Right hindlimb (tissue), 1 donor: ENCODE measurements at regions not wholly inside any gene's neighbourhood (a gene's known extent, or its start where the extent isn't known, plus 50 kb on each side); places are given as distances from the start of the nearest gene placed in this dataset.
A peak's percentile ranks its signal among the peaks of the same experiment; 100 is the strongest.

ENCODE experiments used
- DNase-seq: peaks from one replicate; pipeline ENCODE4 v3.0.0-alpha.2; 2018

- DNase-seq: no peak
Measured at GRCh38 chr3:170780471-170780870, 89.5 kb downstream of the RPL22L1 start.

DNA sequence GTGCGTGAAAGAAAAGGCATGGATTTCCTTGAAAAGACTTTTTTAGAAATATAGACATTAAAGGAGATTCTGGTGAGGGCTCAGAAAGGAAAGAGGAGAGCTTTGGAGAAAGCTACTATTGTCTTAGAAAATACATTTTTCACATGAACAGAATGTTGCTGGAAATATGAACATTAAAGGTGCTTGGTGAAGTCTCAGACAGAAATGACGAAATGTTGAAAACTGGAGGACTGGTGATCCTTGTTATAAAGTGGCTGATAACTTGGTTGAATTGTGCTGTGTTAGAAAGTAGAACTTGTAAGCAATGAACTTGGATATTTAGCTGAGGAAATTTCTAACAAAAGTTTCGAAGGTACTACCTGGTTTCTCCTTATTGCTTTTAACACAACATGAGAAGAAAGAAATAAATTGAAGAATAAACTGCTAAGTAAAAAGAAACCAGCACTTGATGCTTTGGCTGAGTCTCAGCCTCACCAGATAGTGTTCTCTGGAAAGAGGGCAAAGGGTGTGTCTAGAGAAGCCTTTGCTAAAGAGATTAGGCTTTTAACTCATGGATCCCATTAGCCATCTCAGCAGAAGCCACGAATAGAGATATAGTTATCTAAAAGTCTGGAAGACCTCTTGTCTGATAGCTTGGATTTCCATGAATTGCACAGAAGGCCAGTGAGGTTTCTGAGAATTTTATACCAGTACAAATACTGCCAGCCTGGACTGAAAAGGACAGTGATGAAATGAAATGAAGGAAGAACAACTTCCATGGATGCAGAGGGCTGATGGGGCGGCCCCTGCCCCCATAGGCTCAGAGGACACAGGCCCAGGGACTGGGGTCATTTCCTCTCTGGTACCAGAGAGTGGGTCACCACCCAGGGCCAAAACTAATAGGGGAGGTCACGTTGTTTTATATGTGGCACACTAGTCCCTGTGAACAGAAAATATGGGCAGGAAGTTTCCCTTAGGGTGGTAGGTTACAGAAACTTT lies 91.5 kb downstream of the RPL22L1 start:
- no peak for DNase-seq

- no peak for DNase-seq
Measured at GRCh38 chr3:170777564-170777926, 92.5 kb downstream of the RPL22L1 start.

DNA sequence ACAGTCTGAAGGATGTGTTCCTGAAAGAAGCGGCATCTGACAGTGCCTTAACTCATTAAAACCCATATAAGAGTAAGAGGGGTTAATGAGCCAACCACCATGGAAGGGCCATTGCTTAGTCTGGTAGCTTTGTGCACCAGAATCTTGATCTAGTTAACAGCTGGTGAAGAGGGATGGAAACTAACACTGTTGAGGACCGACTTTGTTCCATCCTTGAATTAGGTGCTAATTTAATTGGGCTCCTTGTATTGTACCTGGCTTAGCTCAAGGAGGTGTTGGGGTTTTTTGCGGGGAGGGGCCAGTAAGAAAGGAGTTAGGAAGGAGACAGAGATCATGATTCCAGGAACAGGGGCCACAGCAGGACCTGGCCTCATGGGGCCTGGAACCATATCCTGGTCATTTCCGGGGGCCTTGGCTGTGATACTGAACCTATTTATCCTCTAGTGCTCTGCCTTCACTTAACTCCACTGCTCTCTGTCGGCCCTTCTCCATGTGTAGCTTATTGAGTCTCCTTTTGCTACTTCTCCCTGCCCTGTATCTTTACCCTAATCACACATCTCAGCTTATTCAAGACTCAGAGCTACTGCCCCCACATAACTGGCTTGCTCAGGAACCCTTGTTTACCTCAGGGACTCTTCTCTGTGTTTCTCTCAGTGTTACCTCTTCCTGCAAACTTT lies 93.0 kb downstream of the RPL22L1 start:
- DNase-seq: no peak

GRCh38 chr3:170773682-170774425 lies 96.1 kb downstream of the RPL22L1 start:
- no peak for DNase-seq

- no peak for DNase-seq
Measured at GRCh38 chr3:170772175-170772574, 97.8 kb downstream of the RPL22L1 start.

DNA sequence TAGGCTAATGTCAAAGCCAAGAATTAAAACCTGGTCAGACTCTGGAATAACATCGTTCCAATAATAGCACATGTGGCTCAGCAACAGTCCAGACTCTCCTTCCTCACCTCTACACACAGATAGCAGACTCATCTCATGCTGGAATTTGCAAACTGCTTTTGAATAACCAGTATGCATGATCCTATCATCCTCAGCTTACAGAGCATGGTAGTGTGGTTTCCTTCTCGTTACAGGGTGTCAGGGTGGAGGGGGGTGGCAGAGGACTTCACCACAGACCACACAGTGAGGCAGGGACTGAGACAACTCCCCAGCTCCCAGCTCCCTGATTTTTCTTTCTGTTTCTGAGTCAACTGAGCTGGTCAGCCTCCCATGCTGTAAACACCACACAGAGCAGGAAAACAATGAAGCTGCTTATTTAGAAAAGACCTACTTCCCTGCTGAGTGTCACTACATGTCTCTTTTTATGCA lies 101.6 kb downstream of the RPL22L1 start:
- peak; percentile 20 for DNase-seq

GRCh38 chr3:170767576-170767941 lies 102.4 kb downstream of the RPL22L1 start:
- DNase-seq: no peak

- DNase-seq: no peak
Measured at GRCh38 chr3:170766823-170767575, 103.0 kb downstream of the RPL22L1 start.

- no peak for DNase-seq
Measured at GRCh38 chr3:170766253-170766652, 103.7 kb downstream of the RPL22L1 start.

GRCh38 chr3:170765419-170766078 lies 104.4 kb downstream of the RPL22L1 start:
- no peak for DNase-seq

GRCh38 chr3:170764017-170764416 lies 106.0 kb downstream of the RPL22L1 start:
- DNase-seq: no peak

GRCh38 chr3:170762064-170762463 lies 107.9 kb downstream of the RPL22L1 start:
- DNase-seq: no peak

DNA sequence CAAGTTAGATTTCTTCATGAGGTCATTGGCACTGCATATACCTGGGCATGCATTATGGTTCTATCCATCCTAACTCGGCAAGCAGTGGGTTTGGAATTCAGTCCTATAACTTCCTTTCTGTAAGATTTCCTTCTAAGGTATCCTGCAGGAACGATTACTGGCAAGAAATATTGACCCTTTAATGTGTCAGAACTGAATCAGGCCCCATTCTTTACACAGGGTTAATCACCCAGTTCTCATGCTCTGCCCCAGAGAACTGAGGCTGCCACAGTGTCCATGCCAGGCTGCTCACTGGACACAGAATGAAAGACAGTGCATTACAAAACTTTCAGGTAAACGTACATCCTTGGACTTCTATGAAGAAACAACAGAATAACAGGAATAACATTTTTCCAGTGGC lies 108.9 kb downstream of the RPL22L1 start:
- DNase-seq: no peak

GRCh38 chr3:170760174-170760526 lies 109.8 kb downstream of the RPL22L1 start:
- no peak for DNase-seq

DNA sequence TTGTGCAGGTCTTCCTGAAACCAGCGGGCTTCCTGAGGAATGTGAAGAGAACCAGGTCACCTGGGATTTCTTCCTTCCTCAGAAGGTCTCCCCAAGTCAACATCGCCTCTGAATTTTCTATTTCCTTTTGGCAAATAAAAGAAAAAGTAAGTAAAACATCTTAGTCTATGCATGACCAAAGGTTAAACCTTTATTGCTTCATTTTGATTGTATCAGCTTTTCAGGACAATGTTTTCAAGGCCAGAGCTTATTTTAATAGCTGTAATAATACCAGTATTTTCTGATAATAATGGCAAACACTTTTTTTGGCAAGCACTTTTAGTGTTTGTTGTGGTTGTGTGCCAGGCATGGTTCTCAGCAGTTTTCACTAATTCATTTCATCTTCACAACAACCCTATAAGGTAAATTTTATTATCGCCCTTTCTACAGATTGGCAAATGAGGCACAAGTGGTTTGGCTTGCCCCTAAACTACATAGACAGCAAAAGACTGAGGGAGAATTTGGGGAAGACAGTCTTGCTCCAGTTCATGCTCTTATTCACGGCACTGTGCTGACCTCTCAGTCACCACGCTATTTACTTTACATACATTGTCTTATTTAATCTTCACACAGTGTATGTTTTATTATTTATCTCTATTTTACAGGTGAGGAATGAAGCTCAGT lies 110.4 kb downstream of the RPL22L1 start:
- no peak for DNase-seq

DNA sequence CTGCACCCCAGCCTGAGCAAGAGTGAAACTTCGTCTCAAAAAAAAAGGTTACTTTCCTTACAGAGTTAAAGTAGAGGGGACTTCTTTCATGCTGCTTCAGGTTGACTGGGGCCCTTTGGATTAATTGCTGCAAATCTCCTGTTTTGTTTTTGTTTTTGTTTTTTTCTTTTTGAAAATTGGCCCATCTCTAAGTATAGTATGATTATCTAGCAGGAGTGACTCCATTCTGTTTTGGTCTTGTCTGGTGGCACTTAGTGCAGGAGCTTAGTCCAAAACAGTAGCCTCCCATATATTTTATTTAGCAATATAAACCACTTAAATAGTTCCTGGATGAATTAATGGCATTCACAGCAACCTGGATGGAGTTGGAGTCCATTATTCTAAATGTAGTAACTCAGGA lies 113.0 kb downstream of the RPL22L1 start:
- DNase-seq: no peak

DNA sequence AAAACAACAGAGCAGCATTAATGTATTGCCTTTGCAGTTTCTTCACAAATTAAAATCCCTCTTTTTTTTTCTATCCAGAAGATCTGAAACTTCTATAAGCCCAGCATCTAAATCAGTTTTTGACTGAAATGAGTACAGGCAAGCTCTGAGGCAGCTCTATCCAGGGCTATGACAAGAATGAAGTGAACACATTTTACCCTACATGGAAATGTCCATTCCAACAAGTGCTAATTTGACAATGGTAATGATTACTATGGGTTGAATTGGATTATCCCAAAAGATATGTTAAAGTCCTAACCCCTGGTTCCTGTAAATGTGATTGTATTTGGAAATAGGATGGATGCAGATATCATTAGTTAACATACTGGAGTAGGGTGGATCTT lies 115.7 kb downstream of the RPL22L1 start:
- no peak for DNase-seq

DNA sequence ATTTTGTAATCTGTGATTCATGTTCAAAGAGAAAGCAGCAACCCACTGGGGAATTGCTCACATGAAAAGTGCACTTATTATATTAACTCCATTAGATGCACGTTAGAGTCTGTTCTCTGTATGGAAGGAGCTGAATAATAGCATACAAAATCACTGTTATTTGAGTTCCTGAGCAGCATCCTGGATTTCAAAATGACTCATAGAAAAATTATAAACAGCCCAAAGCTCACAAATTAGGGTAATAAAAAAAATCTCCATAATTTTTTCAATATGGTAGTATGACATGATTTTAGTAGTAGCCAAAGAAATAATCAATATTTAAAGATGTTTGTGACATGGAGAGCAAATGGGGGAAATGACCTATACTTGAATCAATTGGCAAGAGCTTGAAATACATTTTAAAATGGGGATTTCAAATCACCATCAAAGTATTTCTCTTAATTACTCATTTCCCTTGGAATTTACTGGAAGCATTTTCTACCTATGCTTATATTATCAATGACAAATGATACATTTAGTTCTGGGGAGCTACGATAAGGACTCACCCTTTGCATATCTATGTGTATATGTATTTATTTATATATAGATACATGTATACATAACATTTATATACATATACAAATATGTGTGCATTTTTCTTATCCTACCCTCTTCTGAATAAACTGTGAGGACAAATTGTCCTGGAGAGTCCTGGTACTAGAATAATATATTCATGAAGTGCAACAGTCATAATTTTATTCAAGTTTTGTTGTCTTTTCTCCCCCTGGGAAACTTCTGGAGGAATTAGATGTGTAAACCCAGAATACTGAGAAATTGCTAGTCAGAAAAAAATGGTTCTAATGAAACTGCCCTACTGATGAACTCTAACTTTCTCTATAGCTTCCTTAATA lies 116.3 kb downstream of the RPL22L1 start:
- no peak for DNase-seq

GRCh38 chr3:170752571-170753155 lies 117.3 kb downstream of the RPL22L1 start:
- DNase-seq: no peak
